ENCODE measurements at regions not wholly inside any gene's neighbourhood (a gene's known extent, or its start where the extent isn't known, plus 50 kb on each side); places are given as distances from the start of the nearest gene placed in this dataset.

- no peaks in the 10 kb centered on the region for H4K20me1 ChIP-seq (ENCODE audit: control insufficient read depth, insufficient read depth)
- H3K27ac ChIP-seq (ENCODE audit: control insufficient read depth, insufficient read depth), result no peak overlapping the region
- no TSS peak for BruUV-seq (replicated peaks)
- ChIA-PET RAD21 (ENCODE audit: unreplicated experiment) (no interaction called here), SMC1A (ENCODE audit: uncharacterized antibody, unreplicated experiment) (no interaction called here), CTCF (interaction anchor here (1.1 kb wide), 1 partner anchor 166 kb away, joined by 3 read pairs; no protein-coding TSS in a partner anchor), POLR2A (no interaction called here)
- H3K79me2 ChIP-seq (ENCODE audit: control insufficient read depth, insufficient read depth, low read length), result no peaks in the 10 kb centered on the region
- H3K27me3 ChIP-seq (replicated peaks in 1 of 2; ENCODE audit: control insufficient read depth in 2 of 2, insufficient read depth in 2 of 2, low read length in 1 of 2), result no peaks in the 10 kb centered on the region
- H3K4me1 ChIP-seq (ENCODE audit: control insufficient read depth, insufficient read depth, low read length), result peaks cover 3% of the 10 kb centered on the region; the same call in 1 of the 2 replicates
- H3K4me2 ChIP-seq (ENCODE audit: control insufficient read depth, insufficient read depth), result no peak overlapping the region
- H2AFZ ChIP-seq (ENCODE audit: control insufficient read depth, low read depth, low read length), result no peak overlapping the region
- ATAC-seq (no peak), DNase-seq (ENCODE audit: low read depth, low spot score) (no peak), FAIRE-seq (no peak)
- in situ Hi-C loops (cut with MboI), result no loop called here
- H3K9me3 ChIP-seq (replicated peaks; ENCODE audit: control insufficient read depth, insufficient read depth, low read length), result no peaks in the 10 kb centered on the region
- no peaks in the 10 kb centered on the region for H3K36me3 ChIP-seq (ENCODE audit: control insufficient read depth in 2 of 2, insufficient read depth in 2 of 2, low read length in 1 of 2)
- H3K4me3 ChIP-seq, result no peak overlapping the region
- intact Hi-C loops (cut with micrococcal nuclease; ENCODE audit: unreplicated experiment), result loop anchor here (2.0 kb wide), 1 partner anchor 291 kb away; no protein-coding TSS in a partner anchor
- WGBS (ENCODE audit: insufficient coverage, insufficient replicate concordance, low lambda C conversion rate, missing lambda C conversion rate), result 44% methylated on average over 1 of the region's 1 CpG
- no peak overlapping the region for H3K9ac ChIP-seq (ENCODE audit: control insufficient read depth, insufficient read depth, low read length)
- TF ChIP-seq PRDM15 (CRISPR knock-in tag; IDR thresholded peaks at IDR 0.05) (no peak), CREM (IDR thresholded peaks at IDR 0.05; ENCODE audit: low read depth) (no peak), CUX1 (IDR thresholded peaks at IDR 0.05; ENCODE audit: insufficient replicate concordance, low read depth, low read length) (no peak), EGR1 (IDR thresholded peaks at IDR 0.05; ENCODE audit: borderline replicate concordance in 1 of 2, low read depth in 2 of 2, low read length in 2 of 2) (no peak), E2F4 (IDR thresholded peaks at IDR 0.05; ENCODE audit: low read depth, low read length) (no peak), ASH2L (IDR thresholded peaks at IDR 0.05; ENCODE audit: borderline replicate concordance, low read depth) (no peak), ZZZ3 (IDR thresholded peaks at IDR 0.05; ENCODE audit: control insufficient read depth, insufficient read length, low read depth) (no peak), STAT1 (conservative IDR thresholded peaks at IDR 0.05) (no peak), ATF2 (IDR thresholded peaks at IDR 0.05; ENCODE audit: low read length) (no peak), DPF2 (IDR thresholded peaks at IDR 0.05) (no peak), FOXK2 (IDR thresholded peaks at IDR 0.05) (no peak)
Measured at GRCh38 chr1:163701783-163702374, 380.1 kb downstream of the NUF2 start.
